ENCODE measurements at regions not wholly inside any gene's neighbourhood (a gene's known extent, or its start where the extent isn't known, plus 50 kb on each side); places are given as distances from the start of the nearest gene placed in this dataset.

DNA sequence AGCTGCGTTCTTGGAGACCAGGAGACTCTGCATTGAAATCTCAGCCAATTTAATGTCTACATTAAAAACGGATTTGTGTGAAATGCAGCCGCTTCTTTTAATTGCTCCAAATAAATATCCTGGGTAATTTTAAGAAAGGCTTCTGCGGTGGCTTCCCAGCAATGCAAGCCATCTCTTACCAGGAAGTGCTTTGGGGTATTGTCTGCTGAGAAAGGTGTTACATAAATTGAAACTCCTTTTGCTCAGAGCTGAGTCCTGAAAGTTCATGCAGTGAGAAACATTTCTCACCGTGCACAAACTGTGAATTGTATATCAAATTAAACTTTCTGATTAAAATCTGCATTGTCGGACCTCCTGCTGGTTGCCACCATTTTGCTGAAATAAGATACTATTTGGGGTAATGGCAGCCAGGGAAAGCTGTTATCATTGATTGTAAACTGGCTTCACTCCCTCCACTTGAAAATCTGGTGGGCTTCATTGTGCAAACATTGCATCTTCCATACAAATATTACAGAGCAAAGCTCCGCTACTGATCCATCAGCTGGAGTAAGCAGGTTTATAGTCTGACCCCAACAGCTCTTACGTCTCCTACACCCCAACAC, 59.5 kb downstream of the ZIC5 start:
- DNase-seq = peak; percentile 18

DNA sequence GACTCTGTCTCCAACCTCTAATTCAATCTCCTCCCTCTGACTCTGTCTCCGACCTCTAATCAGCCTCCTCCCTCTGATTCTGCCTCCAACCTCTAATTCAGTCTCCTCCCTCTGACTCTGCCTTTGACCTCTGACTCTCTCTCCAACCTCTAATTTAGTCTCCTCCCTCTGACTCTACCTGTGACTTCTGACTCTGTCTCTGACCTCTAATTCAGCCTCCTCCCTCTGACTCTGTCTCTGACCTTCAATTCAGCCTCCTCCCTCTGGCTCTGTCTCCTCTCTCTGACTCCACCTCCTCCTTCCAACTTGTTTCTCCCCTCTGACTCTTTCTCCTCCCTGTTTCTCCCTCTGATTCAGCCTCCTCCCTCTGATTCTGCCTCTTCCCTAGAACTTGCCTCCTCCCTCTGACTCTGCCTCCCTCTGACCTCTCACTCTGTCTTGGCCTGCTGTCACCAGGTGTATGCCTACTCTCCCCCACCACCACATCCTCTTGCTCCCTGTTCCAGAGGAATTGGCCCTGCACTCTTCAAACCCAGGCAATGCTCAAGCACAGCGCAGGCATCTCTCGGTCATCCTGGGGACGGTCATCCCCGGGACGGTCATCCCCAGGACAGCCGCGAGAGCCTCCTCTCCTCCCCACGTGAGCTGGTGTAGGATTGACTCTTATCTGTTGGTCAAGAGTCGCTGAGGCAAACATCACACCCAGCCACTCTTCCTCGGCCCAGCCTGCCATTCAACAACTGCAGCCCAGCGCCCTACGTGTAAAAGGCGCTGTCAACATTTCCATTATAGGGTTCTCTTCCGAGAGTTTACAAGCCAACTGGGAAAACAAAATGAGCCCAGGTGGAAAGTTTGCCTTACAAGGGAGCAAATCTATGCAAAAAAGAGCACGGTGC, 60.2 kb downstream of the ZIC5 start:
- no peak for DNase-seq

DNA sequence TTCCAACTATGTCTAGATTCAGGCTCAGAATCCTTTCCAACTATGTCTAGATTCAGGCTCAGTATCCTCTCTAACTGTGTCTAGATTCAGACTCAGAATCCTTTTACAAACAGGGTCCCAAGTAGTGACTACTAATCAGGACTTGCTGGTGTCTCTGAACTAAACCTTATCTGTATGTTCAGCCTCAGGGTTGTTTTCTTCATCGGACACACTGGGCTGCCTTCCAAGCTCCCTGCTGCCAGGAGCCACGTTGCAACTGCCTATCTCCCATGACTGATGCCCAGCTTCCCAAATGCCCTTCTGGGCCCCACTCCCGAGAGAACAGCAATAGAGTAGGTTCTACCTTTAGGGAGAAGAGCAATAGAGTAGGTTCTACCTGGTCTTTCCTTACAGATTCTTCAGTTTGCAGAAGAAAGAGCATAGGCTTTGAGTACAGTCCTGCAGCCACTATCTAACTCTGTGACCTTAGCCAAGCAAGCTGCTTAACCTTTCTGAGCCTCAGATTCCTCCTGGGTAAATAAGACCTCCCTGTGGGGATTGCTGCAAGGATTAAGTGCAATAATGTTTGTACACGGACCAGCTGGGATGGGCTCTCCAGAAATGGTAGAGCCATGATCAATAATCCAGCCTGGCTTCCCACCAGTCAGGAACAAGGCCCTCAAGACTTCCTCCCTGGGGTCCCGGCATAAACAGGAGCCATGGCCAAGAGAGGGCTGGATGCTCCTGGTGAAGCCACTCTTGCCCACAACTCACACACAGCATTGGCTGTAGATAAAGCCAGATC, 61.5 kb downstream of the ZIC5 start:
- no peak for DNase-seq

DNA sequence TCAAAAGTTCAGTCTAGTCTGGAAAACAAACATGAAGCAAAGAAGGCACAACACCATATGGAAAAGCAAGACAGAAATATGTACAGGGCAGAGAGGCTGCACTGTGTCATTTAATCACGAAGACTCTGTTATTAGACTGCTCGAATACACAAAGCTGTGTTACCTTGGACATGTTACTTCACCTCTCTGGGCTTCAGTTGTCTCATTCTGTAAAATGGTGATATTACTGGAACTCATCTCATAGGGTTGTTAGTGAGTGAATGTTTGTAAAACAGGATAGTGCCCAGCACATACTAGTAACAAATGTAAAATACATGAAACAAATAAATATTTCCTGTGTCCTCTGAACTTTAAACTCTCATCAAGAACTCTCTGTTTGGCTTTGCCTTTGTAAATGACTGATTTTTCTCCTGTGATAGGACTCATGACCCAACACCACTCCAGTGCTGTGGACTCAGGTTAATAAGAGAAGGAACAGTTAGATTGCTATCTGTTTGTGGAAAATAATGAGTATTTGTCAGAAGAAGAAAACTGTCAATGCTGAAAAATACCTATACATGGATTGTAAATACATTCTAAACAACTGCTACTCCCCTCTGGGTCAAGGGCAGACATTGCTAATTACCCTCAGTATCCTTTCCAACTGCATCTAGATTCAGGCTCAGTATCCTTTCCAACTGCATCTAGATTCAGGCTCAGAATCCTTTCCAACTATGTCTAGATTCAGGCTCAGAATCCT, 62.3 kb downstream of the ZIC5 start:
- no peak for DNase-seq

DNA sequence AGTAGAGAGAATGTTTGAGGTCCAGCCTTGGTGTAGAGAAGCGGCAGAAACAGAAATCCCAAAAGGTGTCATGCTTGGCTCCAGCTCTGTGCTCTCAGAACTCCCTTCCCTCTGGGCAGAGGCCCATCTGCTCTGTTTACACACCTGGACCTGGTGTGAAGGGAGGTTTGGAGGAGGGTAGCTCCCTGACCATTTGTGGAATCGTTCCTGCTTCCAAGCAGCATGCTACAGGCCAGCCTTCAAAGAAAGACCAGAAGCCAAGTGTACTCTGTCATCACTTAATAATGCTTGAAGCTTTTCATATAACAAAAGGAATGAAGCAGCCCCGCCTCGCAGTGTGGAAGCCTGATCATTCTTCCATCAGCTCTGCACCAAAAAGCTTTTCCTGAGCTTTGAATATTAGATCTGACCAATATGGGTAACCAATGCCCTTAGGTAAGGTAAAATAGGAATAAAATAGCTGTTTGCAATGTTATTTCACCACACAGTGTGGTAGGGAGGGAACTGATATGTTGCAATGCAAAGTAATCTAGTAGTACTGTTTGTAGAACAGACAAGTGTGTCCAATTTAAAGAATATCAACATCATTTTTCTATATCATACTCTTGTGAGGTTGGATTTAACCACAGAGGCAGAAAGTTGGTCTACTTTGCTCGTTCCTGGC, 63.3 kb downstream of the ZIC5 start:
- DNase-seq = no peak

DNA sequence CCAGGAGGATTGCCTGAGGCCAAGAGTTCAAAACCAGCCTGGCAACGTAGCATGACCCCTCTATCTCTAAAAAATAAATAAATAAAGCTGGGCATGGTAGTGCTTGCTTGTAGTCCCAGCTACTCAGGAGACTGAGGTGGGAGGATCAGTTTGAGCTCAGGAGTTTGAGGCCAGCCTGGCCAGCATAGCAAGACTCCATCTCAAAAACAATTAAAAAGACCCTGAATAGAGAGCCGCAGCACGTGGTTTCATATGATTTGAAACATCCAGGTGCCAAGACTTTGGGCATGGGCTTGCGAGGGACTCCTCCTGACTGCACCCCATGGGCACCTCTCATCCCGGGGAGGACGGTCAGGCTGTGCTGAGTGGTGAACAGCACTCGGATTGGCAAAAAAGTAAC, 63.9 kb downstream of the ZIC5 start:
- DNase-seq = no peak

DNA sequence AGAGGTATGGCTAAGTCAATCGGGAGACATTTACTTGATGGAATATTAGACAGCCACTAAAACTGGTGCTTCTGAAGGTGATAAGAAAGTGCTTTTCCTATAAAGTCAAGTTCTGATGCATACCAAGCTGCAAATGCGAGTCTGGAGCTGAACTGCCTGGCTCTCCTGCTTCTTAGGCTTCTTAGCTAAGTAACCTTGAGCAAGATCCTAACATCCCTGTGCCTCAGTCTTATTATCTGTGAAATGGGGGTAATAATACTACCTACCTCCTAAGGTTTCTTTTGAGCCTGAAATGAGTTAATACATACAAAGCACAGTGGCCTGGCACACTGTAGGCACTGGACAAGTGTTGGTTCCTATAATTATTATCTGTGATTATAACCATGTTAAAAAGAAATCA, 64.5 kb downstream of the ZIC5 start:
- no peak for DNase-seq

DNA sequence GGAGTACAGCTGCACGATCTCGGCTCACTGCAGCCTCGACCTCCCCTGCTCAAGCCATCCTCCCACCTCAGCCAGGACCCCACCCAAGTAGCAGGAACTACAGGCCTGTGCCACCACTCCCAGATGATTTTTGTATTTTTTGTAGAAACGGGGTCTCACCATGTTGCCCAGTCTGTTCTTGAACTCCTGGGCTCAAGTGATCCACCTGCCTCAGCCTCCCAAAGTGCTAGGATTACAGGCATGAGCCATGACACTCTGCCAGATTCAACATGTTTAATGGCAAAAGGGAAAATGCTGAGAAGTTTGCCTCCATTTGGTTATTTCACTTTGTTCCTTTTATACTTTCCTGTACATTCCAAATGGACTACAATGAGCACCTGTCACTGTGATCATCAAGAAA, 65.8 kb downstream of the ZIC5 start:
- DNase-seq = no peak

DNA sequence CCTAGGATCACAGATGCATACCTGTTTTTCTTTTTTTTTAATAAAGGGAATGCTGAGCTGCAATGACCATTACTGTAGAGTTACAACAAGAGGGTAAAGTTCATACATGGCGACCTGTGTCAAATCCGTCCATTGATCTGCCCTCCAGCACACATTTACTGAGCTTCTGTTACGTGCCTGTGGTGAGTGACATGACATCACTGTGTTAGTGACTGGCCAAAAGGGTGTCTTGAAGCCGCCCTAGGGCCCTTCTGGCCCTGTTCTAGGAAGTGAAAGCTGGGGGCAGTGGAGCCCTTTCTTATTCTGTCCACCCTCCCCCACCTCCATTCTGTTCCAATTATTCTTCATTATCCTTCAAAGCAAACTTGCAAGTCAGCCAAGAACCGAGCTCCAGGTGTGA, 66.3 kb downstream of the ZIC5 start:
- no peak for DNase-seq

DNA sequence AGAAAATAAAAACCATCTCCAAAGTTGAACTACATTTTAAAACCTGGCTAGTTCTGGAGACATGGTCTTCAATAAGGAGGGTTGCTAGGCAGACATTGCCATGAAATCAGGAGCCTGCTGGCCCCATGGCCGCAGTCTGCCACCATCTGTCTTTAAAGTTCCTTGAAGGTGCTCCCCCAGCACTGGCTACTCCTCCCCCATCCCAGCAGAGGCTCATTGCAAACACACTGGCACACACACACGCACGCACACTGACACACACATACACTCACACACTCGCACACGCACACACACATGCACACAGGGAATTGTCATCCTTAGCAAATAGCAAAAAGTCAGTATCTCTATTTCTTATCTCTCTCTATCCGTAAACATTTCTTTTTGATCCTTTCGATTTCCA, 68.4 kb downstream of the ZIC5 start:
- DNase-seq = no peak

DNA sequence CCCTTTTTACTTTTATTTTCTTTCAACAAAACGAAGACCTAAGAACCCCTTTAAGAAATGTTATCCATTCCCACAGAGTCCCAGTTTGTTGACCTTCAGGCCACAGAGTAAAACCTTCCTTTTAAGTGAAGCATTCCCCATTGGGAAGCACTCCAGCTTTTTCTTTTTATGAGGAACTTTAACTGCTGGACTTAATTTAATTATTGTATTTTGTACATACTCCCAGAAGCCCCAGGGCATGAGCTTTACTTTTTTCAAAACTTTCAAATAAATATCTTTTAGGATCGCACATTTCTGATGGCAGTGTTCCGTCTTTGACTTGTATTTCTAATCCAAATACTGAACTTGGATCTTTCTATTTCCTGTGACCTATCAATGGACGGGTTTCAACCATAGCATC, 68.9 kb downstream of the ZIC5 start:
- DNase-seq = no peak

DNA sequence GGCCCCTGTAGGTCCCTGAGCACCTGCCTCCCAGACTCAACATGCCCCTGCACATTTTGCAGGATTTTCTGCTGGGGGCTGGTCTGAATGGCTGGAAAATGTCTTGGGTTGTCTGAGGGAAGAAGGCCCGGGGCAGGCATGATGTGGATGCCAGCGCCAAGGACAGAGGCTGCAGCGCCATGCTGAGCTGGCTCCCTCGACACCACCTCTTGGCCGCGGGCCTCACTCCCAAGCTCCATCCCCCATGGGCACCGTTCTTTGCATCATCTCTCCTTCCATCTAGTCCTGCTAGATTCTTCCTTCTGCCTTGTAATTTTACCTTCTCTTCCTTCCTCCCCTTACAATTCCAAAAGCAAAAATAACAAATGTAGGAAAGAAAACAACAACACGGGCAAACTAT, 70.6 kb downstream of the ZIC5 start:
- no peak for DNase-seq

DNA sequence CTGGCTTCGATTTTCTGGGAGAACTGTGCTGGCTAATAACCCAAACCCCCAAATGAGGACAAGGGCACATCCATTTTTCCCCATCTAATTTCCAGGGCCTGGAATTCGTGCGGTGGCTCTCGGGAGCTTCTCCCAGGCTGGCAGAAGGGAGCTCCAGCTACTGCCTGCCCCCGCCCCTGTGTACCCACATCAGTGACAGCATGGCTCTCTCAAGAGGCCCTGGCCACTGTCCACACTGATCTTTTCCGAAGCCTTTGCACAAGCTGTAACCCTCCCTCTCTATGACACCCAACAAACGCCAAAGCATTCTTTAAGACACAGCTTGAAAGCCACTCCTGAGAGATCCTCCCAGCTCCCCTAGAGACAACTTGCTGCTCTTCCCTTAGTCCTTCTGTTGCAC, 73.1 kb downstream of the ZIC5 start:
- DNase-seq = no peak

DNA sequence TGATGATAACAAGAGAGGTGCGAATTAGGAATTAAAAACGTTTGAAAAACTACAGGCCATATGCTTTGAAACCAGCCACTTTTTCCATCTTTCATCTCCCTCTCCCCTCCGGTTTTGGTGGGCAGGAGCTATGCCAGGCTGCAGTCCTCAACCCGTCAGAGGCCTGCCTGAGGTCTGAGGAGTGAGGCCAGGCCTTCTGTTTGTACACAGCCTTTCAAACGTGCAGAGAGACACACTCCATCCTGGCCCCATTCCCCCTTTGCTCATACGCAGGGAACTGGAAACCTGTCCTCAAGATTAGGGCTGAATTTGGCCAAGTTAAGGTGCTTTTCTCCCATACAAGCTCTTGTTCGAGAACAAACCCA, 74.5 kb downstream of the ZIC5 start:
- DNase-seq = no peak

DNA sequence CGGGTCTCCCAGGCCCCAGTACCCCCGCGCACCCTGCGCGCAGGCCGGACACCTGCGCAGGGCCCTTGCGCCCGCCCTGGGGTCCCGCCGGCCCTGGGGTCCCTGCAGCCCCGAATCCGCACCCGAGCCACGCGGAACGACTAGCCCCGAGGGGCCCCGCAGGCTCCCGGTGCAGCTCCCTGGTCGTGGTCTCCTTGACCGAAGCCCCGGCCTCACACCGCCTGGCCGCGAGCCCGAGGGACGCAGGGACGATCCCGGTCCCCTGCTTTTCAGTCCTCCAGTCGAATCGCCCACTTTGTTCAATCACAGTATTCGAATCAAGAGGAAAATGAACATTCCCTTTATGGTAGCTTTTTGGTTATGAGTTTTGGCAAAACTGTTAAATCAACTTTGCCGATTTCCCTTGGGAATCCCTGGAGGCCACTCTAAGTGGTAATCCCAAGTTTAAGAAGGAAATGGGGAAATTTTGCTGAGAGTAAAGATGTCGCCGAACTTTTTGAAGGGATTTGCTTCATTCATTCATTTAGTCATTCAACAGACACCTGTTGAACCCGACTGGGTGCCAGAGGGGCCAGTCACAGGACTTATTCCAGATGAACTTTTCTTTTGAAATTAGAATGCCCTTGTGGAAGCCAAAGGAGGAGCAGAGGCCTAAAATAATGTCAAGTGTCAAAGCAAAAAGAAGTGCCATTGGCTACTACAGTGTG, 75.0 kb downstream of the ZIC5 start:
- DNase-seq = no peak

DNA sequence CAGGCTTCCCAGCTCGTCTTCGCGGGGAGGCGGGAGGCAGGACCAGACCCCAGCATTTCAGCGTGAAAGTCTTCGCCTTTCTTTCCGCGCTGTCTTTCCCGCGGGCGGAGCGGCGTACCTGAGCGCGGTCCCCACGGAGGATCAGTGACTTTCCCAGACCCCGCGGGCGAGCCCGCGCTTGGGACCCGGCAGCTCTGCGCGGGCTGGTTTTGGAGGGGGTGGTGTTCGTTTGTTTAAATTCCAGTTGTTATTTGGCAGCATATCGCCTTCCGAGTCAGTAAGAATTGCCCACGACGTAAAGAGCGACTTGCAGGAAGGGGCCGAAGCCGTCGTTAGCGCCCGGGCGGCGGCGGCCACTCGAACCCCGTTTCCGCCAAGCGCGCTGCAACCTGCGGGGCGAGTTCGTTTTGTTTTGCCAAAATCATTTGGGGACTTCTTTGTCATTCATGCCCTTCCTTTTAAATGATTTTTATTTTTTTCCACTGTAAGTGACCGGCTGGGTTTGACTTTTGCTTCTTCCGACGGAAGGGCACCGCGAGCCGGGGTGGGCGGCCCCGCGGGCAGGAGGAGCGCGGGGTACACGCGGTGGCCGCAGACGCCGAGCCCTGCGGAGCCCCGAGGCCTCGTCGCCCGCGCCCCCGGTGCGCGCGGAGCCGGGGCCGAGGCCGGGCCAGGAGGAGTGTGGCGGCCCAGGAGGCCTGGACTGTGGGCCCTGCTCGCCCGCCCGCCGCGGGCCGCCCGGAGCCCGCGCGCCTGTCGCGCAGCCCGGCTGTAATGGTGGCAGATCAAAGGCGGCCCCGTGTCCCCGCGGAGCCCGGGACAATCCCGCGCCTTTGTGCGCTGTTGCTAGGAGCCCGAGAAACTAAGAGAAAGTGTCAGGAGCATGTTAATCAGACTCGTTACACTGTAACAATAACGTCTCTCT, 75.9 kb downstream of the ZIC5 start:
- DNase-seq = no peak

DNA sequence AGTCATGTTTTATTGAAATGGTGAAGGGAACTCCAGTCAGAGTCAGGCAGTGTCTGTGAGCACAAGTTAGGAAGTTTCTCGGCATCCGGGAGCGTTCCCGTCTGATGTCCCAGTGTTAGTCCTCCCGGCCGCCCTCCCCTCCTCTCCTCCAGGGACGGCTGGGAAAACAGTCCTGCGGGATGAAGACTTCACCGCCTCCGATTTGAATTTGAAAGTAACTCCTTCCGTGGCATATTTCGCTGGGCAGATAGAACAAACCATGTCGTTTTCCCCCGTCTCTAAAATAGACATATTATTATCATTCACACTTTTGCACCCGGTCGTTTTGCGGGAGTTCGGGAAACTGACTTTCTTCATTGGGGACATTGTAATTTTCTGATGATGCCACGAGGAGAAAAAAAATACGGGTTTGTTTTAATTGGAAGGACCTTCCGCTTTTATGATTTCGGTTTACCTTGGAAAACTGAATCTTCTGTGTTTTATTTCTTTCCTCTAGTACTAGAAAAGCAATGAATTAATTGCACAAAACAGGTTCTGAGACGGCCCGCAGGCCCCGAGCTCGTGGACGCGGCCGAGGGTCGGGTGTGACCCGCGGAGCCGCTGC, 76.6 kb downstream of the ZIC5 start:
- no peak for DNase-seq

DNA sequence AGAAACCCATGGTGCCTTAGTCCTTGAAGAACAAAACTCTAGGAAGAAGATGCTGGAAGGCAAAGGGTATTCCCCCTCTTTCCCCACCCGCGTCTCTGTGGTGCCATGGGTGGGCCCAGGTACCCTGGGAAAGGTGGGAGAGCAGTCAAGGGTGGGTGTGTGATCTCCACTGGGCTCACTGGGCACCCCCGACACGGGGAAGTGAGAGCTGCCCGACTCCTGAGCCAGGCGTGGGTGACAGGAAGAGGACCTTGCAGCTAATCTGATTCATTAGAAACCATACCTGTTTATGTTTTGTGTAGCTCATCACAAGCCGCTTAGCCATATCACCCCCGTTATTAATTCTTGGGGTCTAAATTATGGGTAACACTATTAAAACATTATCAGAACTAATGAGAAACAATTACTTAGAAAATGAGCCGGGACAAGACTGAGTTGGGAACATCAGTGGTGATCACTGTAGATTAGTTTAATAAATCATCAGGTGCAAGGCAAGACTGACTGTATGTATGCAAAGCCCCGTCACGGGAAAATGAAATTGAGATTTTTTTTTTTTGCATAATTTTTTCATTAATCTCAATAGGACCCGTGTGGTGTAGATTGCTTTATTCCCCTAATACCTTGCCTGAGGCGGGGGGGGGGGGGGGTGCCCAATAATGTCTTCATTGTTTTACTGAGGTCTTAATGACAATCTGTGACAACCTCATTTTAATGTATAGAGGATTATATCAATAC, 77.3 kb downstream of the ZIC5 start:
- no peak for DNase-seq

DNA sequence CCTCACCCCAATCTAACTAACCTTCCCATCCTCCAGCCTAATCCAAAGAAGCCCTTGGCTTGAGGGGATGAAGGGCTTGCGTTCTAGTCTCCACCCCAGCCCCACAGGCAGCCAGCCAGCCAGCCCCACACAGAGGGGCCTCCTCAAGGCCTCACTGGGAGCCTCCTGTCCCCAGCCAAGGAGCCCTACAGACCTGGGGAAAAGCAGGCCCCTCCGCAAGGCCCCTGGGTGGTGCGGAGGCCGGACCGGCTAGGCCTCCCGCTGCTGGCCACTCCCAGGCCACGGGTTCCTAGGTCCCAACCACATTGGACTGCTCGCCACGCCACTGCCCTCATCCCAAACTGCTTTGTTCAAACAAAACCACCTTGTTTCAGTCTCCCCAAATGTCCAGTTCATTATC, 78.0 kb downstream of the ZIC5 start:
- no peak for DNase-seq
